Right atrium auricular region (tissue), 2 donors: ENCODE measurements at regions not wholly inside any gene's neighbourhood (a gene's known extent, or its start where the extent isn't known, plus 50 kb on each side); places are given as distances from the start of the nearest gene placed in this dataset.
"Not testable (repeated sequence)": the region's sequence is repeated elsewhere in the genome, so short reads cannot be mapped to it uniquely, and the experiment has no call there.

Source experiments
- DNase-seq: peaks from one replicate; pipeline ENCODE4 v3.0.0-alpha.2; 2019; ENCODE audit warnings: low spot score
- H3K27ac ChIP-seq, 2 donors: fragments of 200-600 bp; sonication (generic); 1 replicate in 1 of 2; 2 replicates in 1 of 2; pipeline ENCODE4 v1.5.1; 2016 to 2019
- H3K27me3 ChIP-seq, 2 donors: fragments of 200-600 bp; sonication (generic); one replicate each; pipeline versions ENCODE4 v1.5.1 to v1.6.0; 2017 to 2019
- H3K36me3 ChIP-seq: fragments of 200-600 bp; sonication (generic); one replicate; pipeline ENCODE4 v1.5.1; 2016
- H3K4me1 ChIP-seq, 2 donors: fragments of 200-600 bp; sonication (generic); one replicate each; pipeline versions ENCODE4 v1.5.1 to v1.6.0; 2017 to 2019
- H3K4me3 ChIP-seq, 2 donors: fragments of 200-600 bp; sonication (generic); 1 replicate in 1 of 2; 2 replicates in 1 of 2; pipeline ENCODE4 v1.5.1; 2017 to 2019; ENCODE audit warnings: mild to moderate bottlenecking in 1 of 2, moderate library complexity in 1 of 2
- H3K9me3 ChIP-seq, 2 donors: fragments of 200-600 bp; sonication (generic); one replicate each; pipeline ENCODE4 v1.5.1; 2019
- CTCF ChIP-seq, 2 donors: fragments of 200-600 bp; sonication (generic); IDR thresholded peaks; one replicate each; pipeline ENCODE4 v1.5.1; 2019; ENCODE audit warnings: antibody characterized with exemption in 2 of 2

DNA sequence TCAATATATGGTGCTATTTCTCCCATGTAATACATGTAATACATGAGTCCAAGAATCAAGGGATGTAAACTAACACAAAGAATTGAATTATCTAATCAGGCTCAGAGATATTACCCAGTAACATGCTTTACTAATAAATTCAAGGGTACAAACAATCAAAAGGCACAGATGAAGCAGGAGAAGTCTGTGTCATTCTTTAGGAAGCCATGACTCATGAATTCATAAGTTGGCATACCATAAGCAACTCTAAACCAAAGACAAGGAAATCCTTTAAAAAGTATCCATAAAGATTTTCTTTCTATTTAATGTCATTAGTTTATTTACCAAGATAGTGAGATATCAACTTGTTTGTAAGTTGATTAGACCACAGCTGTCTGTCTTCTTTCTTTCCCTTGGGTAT is 446.0 kb upstream of the IMPG1 start:
- no peak for TF ChIP-seq CTCF (IDR thresholded peaks at IDR 0.05)
- H3K27me3 ChIP-seq, result no peaks in the 10 kb centered on the region
- no peaks in the 10 kb centered on the region for H3K4me1 ChIP-seq
- no peak overlapping the region for H3K27ac ChIP-seq
- no peak overlapping the region for H3K4me3 ChIP-seq
- peaks cover 0 to 5% of the 10 kb centered on the region in 2 donors for H3K9me3 ChIP-seq
- DNase-seq, result no peak
- no peaks in the 10 kb centered on the region for H3K36me3 ChIP-seq

DNA sequence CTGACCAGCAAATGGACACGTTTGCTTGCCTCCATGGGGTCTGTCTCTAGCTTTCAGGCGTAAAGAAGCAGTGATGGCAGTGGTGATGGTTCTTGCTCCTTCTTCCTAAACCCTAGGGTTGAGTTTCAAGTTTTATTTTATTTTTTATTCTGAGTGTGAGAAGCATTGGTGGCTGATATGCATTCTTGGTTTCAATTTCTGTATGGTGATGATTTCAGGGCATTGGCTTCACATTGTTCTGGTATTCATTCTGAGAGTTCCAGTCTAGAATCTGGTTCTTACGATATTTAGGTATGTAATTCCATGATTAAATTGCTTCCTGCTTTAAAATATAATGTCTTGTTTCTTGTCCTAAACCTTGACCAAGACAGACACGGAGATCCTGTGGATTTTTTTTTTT is 444.5 kb upstream of the IMPG1 start:
- Histone ChIP-seq H3K4me1 (no peaks in the 10 kb centered on the region), H3K27me3 (no peaks in the 10 kb centered on the region), H3K36me3 (no peaks in the 10 kb centered on the region), H3K9me3 (peaks cover 0 to 5% of the 10 kb centered on the region in 2 donors), H3K27ac (no peak overlapping the region), H3K4me3 (no peak overlapping the region)
- no peak for DNase-seq
- no peak for TF ChIP-seq CTCF (IDR thresholded peaks at IDR 0.05)

DNA sequence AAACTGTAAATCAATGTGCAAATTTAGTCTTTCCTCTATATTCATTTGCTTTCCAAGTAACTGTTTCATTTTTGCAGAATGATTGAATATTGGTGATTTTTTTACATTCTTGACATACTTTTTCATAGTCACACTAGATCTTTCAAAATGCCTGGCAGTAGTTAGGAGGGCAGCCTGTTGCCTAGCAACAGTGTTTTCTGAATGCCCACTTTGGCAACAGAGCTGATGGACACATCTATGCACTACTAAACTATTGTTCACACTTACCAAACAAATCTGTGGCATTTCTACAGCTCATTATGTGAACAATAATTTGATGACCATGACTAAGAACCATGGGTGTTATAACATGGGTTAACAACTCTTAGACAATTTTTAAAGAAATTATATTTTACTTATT is 438.0 kb upstream of the IMPG1 start:
- H3K27ac ChIP-seq, result no peak overlapping the region
- no peak for DNase-seq
- H3K36me3 ChIP-seq, result no peaks in the 10 kb centered on the region
- no peaks in the 10 kb centered on the region for H3K9me3 ChIP-seq
- no peaks in the 10 kb centered on the region for H3K4me1 ChIP-seq
- no peaks in the 10 kb centered on the region for H3K27me3 ChIP-seq
- no peak for TF ChIP-seq CTCF (IDR thresholded peaks at IDR 0.05)
- no peak overlapping the region for H3K4me3 ChIP-seq

DNA sequence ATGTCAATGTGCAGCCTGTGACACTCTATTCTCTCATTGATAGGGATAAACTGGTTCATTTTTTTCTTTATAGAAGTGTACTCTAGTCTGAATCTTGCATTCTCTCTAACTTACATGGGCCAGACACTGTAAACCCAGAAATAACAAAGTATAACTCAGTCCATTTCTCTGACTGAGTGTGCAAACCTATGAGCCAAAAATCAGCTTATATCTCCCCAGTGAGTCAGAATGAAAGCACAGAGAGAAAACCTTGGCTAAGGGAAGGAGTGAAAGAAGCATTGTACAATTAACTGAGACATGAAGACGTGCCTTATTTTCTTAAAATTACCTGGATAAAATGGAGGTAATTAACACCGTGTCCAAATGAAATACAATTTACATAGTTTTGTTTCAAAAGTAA is 436.9 kb upstream of the IMPG1 start:
- no peaks in the 10 kb centered on the region for H3K27me3 ChIP-seq
- no peak for DNase-seq
- H3K9me3 ChIP-seq, result no peaks in the 10 kb centered on the region
- H3K4me1 ChIP-seq, result no peaks in the 10 kb centered on the region
- no peak for TF ChIP-seq CTCF (IDR thresholded peaks at IDR 0.05)
- H3K36me3 ChIP-seq, result no peaks in the 10 kb centered on the region
- no peak overlapping the region for H3K27ac ChIP-seq
- H3K4me3 ChIP-seq, result no peak overlapping the region

DNA sequence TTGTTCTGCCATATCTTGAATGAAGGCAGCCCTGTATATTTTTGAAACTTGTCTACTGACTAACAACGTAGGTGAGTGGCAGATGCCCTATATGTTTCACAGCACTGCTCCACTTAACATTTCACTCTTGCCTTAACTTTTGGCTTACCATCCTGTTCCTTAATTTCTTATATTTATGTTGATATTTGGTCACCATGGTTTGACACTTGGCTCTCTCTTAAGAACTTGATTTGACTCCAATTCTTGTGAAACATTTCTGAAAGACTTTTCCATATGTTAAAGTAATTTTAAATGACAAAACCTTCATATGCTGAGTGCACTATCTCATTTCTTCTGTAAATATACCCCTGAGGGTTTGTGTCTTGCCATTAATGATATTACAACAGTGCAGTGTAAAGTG is 434.3 kb upstream of the IMPG1 start:
- Histone ChIP-seq H3K9me3 (no peaks in the 10 kb centered on the region), H3K4me1 (no peaks in the 10 kb centered on the region), H3K36me3 (no peaks in the 10 kb centered on the region), H3K27ac (no peak overlapping the region), H3K4me3 (no peak overlapping the region), H3K27me3 (no peaks in the 10 kb centered on the region)
- DNase-seq, result no peak
- TF ChIP-seq CTCF (IDR thresholded peaks at IDR 0.05), result no peak

DNA sequence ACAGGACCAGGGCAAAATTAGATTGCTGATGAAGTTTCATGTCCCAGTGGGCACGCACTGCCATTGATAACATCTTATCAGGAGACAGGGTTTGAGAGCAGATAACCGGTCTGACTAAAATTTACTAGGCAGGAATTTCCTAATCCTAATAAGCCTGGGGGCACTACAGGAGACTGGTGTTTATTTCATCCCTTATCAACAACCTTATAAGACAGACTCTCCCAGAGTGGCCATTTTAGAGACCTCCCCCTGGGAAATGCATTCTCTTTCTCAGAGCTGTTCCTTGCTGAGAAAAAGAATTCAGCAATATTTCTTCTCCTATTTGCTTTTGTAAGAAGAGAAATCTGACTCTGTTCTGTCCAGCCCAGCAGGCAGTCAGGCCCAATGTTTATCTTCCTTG is 423.4 kb upstream of the IMPG1 start:
- H3K36me3 ChIP-seq, result no peaks in the 10 kb centered on the region
- H3K9me3 ChIP-seq, result peaks cover 0 to 15% of the 10 kb centered on the region in 2 donors

GRCh38 chr6:76491376-76491775 is 418.9 kb upstream of the IMPG1 start:
- DNase-seq, H3K36me3 ChIP-seq, H3K4me1 ChIP-seq, H3K27me3 ChIP-seq, H3K27ac ChIP-seq, H3K4me3 ChIP-seq: not testable (repeated sequence)
- H3K9me3 ChIP-seq, result peaks cover 0 to 12% of the 10 kb centered on the region in 2 donors

More for the DNA sequence above, 423.4 kb upstream of the IMPG1 start:
- no peak for DNase-seq
- Histone ChIP-seq H3K27ac (no peak overlapping the region), H3K27me3 (no peaks in the 10 kb centered on the region), H3K4me1 (no peaks in the 10 kb centered on the region), H3K4me3 (no peak overlapping the region)
- TF ChIP-seq CTCF (IDR thresholded peaks at IDR 0.05), result no peak
